Stimulated activated CD8-positive, alpha-beta memory T cell treated with anti-CD3 and anti-CD28 coated beads, Interleukin-7, amount 100 ng/mL, for 48 hours (primary cell): ENCODE measurements at regions not wholly inside any gene's neighbourhood (a gene's known extent, or its start where the extent isn't known, plus 50 kb on each side); places are given as distances from the start of the nearest gene placed in this dataset.

ENCODE experiments used
- DNase-seq, 2 donors: peaks; one replicate each; pipeline ENCODE4 v3.0.0-alpha.2; 2020; ENCODE audit warnings: low read depth in 1 of 2; ENCODE audit errors: extremely low read depth in 1 of 2

GRCh38 chr10:1942478-1942877 lies 205.2 kb upstream of the ADARB2 start:
- no peak for DNase-seq

- DNase-seq: peak in 1 of 2 donors; percentile 58
Observed at GRCh38 chr10:1939016-1939415, 201.7 kb upstream of the ADARB2 start.

- peak in 1 of 2 donors; percentile 47 for DNase-seq
Observed at GRCh38 chr10:1938317-1938716, 201.0 kb upstream of the ADARB2 start.

GRCh38 chr10:1935912-1936311 lies 198.6 kb upstream of the ADARB2 start:
- DNase-seq: no peak

- DNase-seq: no peak
Observed at GRCh38 chr10:1933215-1933614, 195.9 kb upstream of the ADARB2 start.

GRCh38 chr10:1932692-1933094 lies 195.4 kb upstream of the ADARB2 start:
- DNase-seq: no peak

GRCh38 chr10:1928606-1929005 lies 191.3 kb upstream of the ADARB2 start:
- no peak for DNase-seq

- DNase-seq: no peak
Observed at GRCh38 chr10:1923998-1924397, 186.7 kb upstream of the ADARB2 start.

GRCh38 chr10:1923586-1923985 lies 186.3 kb upstream of the ADARB2 start:
- DNase-seq: no peak

GRCh38 chr10:1920941-1921340 lies 183.6 kb upstream of the ADARB2 start:
- DNase-seq: no peak

GRCh38 chr10:1920127-1920526 lies 182.8 kb upstream of the ADARB2 start:
- DNase-seq: no peak

- DNase-seq: no peak
Observed at GRCh38 chr10:1911771-1912170, 174.4 kb upstream of the ADARB2 start.

- no peak for DNase-seq
Observed at GRCh38 chr10:1903982-1904381, 166.7 kb upstream of the ADARB2 start.

GRCh38 chr10:1896153-1896552 lies 158.8 kb upstream of the ADARB2 start:
- DNase-seq: no peak

- DNase-seq: no peak
Observed at GRCh38 chr10:1895691-1896090, 158.4 kb upstream of the ADARB2 start.

- no peak for DNase-seq
Observed at GRCh38 chr10:1894912-1895311, 157.6 kb upstream of the ADARB2 start.

- DNase-seq: no peak
Observed at GRCh38 chr10:1893941-1894340, 156.6 kb upstream of the ADARB2 start.

- DNase-seq: no peak
Observed at GRCh38 chr10:1886039-1886438, 148.7 kb upstream of the ADARB2 start.

- DNase-seq: no peak
Observed at GRCh38 chr10:1882728-1883127, 145.4 kb upstream of the ADARB2 start.

GRCh38 chr10:1882180-1882579 lies 144.9 kb upstream of the ADARB2 start:
- no peak for DNase-seq

- DNase-seq: no peak
Observed at GRCh38 chr10:1881636-1882035, 144.3 kb upstream of the ADARB2 start.

- DNase-seq: no peak
Observed at GRCh38 chr10:1874533-1874932, 137.2 kb upstream of the ADARB2 start.

GRCh38 chr10:1873661-1874315 lies 136.5 kb upstream of the ADARB2 start:
- no peak for DNase-seq
